CD4-positive, alpha-beta T cell (primary cell): ENCODE measurements at regions not wholly inside any gene's neighbourhood (a gene's known extent, or its start where the extent isn't known, plus 50 kb on each side); places are given as distances from the start of the nearest gene placed in this dataset.

Experiments
- ATAC-seq: fragments of 200-7000 bp; cut with Tn5 transposase; one replicate; pipeline ENCODE4 v1.10.0; 2022; ENCODE audit warnings: mild to moderate bottlenecking; ENCODE audit not compliant: poor library complexity
- CTCF ChIA-PET: fragments of 350-600 bp; sonication (Branson Sonifier 250); formaldehyde crosslinking; loops from one replicate; lab custom pipeline; 2021; ENCODE audit warnings: antibody characterized with exemption, inconsistent platforms; lab: Charles Lee
- POLR2A ChIA-PET: fragments of 350-600 bp; sonication (Branson Sonifier 250); formaldehyde crosslinking; loops from one replicate; lab custom pipeline; 2021; ENCODE audit warnings: antibody characterized with exemption, inconsistent platforms; lab: Charles Lee
- DNase-seq, 14 experiments: peaks; one replicate each; pipeline ENCODE4 v3.0.0-alpha.2; 2013 to 2020; ENCODE audit warnings: mixed read lengths in 2 of 14
- H3K27ac ChIP-seq, 2 donors: one replicate each; pipeline versions ENCODE4 v1.5.1 to v1.7.0; 2013; ENCODE audit warnings: low read length in 2 of 2, low read depth in 1 of 2, mild to moderate bottlenecking in 1 of 2
- H3K27me3 ChIP-seq, 2 experiments: 1 replicate in 1 of 2; 2 replicates in 1 of 2; pipeline versions ENCODE4 v1.6.1 to v1.7.0; 2013; ENCODE audit warnings: low read length in 2 of 2, control low read depth in 1 of 2, mild to moderate bottlenecking in 1 of 2, moderate library complexity in 1 of 2; ENCODE audit not compliant: insufficient read depth in 2 of 2, control insufficient read depth in 1 of 2
- H3K36me3 ChIP-seq: one replicate; pipeline ENCODE4 v1.6.1; 2013; ENCODE audit warnings: low read length, control low read depth; ENCODE audit not compliant: insufficient read depth
- H3K4me1 ChIP-seq: one replicate; pipeline ENCODE4 v1.6.1; 2013; ENCODE audit warnings: low read length, control low read depth; ENCODE audit not compliant: insufficient read depth
- H3K4me3 ChIP-seq: one replicate; pipeline ENCODE4 v1.5.1; 2013; ENCODE audit warnings: mild to moderate bottlenecking, low read length, moderate library complexity
- H3K9me3 ChIP-seq, 2 experiments: 1 replicate in 1 of 2; 2 replicates in 1 of 2; pipeline versions ENCODE4 v1.6.1 to v1.7.0; 2013; ENCODE audit warnings: low read length in 2 of 2, mild to moderate bottlenecking in 2 of 2, control low read depth in 1 of 2, moderate library complexity in 1 of 2; ENCODE audit not compliant: control insufficient read depth in 1 of 2, insufficient read depth in 1 of 2
- H3K27ac Mint-ChIP-seq: one replicate; pipeline ENCODE4 v1.8.0; 2020; ENCODE audit warnings: mixed read lengths
- H3K27me3 Mint-ChIP-seq: one replicate; pipeline ENCODE4 v1.8.0; 2021; ENCODE audit warnings: mixed read lengths
- H3K36me3 Mint-ChIP-seq: one replicate; pipeline ENCODE4 v1.8.0; 2021; ENCODE audit warnings: low read depth, mixed read lengths
- H3K4me1 Mint-ChIP-seq: one replicate; pipeline ENCODE4 v1.8.0; 2021; ENCODE audit warnings: low read depth, mixed read lengths
- H3K4me3 Mint-ChIP-seq: one replicate; pipeline ENCODE4 v1.8.0; 2020; ENCODE audit warnings: mild to moderate bottlenecking, mixed read lengths
- H3K9me3 Mint-ChIP-seq: one replicate; pipeline ENCODE4 v1.8.0; 2020; ENCODE audit warnings: mixed read lengths
- CTCF ChIP-seq: fragments of 200-600 bp; IDR thresholded peaks from one replicate; pipeline ENCODE4 v1.8.0; 2022; ENCODE audit warnings: antibody characterized with exemption, mild to moderate bottlenecking
- intact Hi-C, 2 experiments: fragments of 100-400 bp; cut with DNase I in 1 of 2; cut with micrococcal nuclease in 1 of 2; formaldehyde crosslinking; loops; one replicate each; pipeline versions ENCODE4 v1.15.1 to v1.9.0; 2023 to 2025; cut with DNase I, micrococcal nuclease

- no peaks in the 10 kb centered on the region for H3K4me1 ChIP-seq
- no peak overlapping the region for H3K27ac ChIP-seq
- H3K4me1 Mint-ChIP-seq, result no peaks in the 10 kb centered on the region
- H3K9me3 ChIP-seq, result no peaks in the 10 kb centered on the region
- H3K27me3 Mint-ChIP-seq, result no peaks in the 10 kb centered on the region
- no peak overlapping the region for H3K4me3 Mint-ChIP-seq
- no peak overlapping the region for H3K27ac Mint-ChIP-seq
- ChIA-PET POLR2A (no interaction called here), CTCF (no interaction called here)
- no peak for DNase-seq
- intact Hi-C loops, result no loop called here
- no peaks in the 10 kb centered on the region for H3K36me3 Mint-ChIP-seq
- no peak for ATAC-seq
- H3K4me3 ChIP-seq, result no peak overlapping the region
- no peaks in the 10 kb centered on the region for H3K27me3 ChIP-seq
- peaks cover 5% of the 10 kb centered on the region for H3K9me3 Mint-ChIP-seq
- no peaks in the 10 kb centered on the region for H3K36me3 ChIP-seq
- TF ChIP-seq CTCF, result no peak
These were observed 284.1 kb upstream of the EPHA5 start for GRCh38 chr4:65954416-65954815.

- Histone ChIP-seq H3K4me1 (no peaks in the 10 kb centered on the region), H3K27me3 (no peaks in the 10 kb centered on the region), H3K36me3 (no peaks in the 10 kb centered on the region), H3K9me3 (no peaks in the 10 kb centered on the region), H3K4me3 (no peak overlapping the region), H3K27ac (no peak overlapping the region)
- Mint-ChIP-seq H3K4me1 (no peaks in the 10 kb centered on the region), H3K27me3 (no peaks in the 10 kb centered on the region), H3K27ac (no peak overlapping the region), H3K9me3 (peaks cover 3% of the 10 kb centered on the region), H3K4me3 (no peak overlapping the region), H3K36me3 (no peaks in the 10 kb centered on the region)
- DNase-seq (no peak), ATAC-seq (no peak)
- POLR2A ChIA-PET, result no interaction called here
- TF ChIP-seq CTCF, result no peak
- intact Hi-C loops, result no loop called here
- CTCF ChIA-PET, result no interaction called here
These were observed 280.9 kb upstream of the EPHA5 start for GRCh38 chr4:65951177-65951576.

GRCh38 chr4:65943076-65943475 lies 272.8 kb upstream of the EPHA5 start:
- Mint-ChIP-seq H3K27me3 (no peaks in the 10 kb centered on the region), H3K4me1 (no peaks in the 10 kb centered on the region), H3K27ac (no peak overlapping the region), H3K36me3 (no peaks in the 10 kb centered on the region), H3K9me3 (no peaks in the 10 kb centered on the region), H3K4me3 (no peak overlapping the region)
- ChIA-PET CTCF (no interaction called here), POLR2A (no interaction called here)
- intact Hi-C loops, result no loop called here
- no peak overlapping the region for H3K27ac ChIP-seq
- no peaks in the 10 kb centered on the region for H3K27me3 ChIP-seq
- H3K36me3 ChIP-seq, result no peaks in the 10 kb centered on the region
- peaks cover 0 to 5% of the 10 kb centered on the region in 2 experiments for H3K9me3 ChIP-seq
- H3K4me3 ChIP-seq, result no peak overlapping the region
- ATAC-seq, result no peak
- no peak for TF ChIP-seq CTCF
- DNase-seq, result no peak
- H3K4me1 ChIP-seq, result no peaks in the 10 kb centered on the region
